ENCODE measurements at regions not wholly inside any gene's neighbourhood (a gene's known extent, or its start where the extent isn't known, plus 50 kb on each side); places are given as distances from the start of the nearest gene placed in this dataset.

DNA sequence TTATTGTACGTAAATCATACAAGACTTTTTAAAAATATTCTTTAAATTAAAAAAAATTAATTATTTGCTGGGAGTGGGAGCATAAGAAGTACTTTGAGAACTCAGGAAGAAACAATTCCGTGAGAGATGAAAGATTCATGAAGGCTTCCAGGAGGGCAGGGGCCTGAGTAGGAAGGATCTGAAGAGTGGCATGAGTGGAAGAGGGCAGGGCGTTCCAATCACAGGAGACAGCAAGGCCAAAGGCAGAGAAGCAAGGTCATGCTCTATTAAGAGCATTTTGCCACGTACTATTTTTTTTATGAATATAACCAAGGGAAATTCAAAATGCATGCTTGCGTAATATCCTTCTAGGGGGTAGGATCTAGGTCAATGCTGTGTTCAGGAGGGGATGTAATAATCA lies 265.5 kb downstream of the ZNF608 start:
- Histone ChIP-seq H3K4me1 (ENCODE audit: insufficient read depth, low read length, poor library complexity, severe bottlenecking) (no peaks in the 10 kb centered on the region), H3K9me3 (ENCODE audit: low read depth, low read length, poor library complexity, severe bottlenecking) (no peaks in the 10 kb centered on the region), H3K36me3 (ENCODE audit: insufficient read depth, low read length, poor library complexity, severe bottlenecking) (no peaks in the 10 kb centered on the region), H3K27me3 (replicated peaks; ENCODE audit: insufficient read depth, low read depth, low read length, poor library complexity) (no peaks in the 10 kb centered on the region), H3K27ac (ENCODE audit: low read depth, low read length, poor library complexity, severe bottlenecking) (no peak overlapping the region), H3K4me3 (ENCODE audit: low read depth, low read length, poor library complexity, severe bottlenecking) (no peak overlapping the region)
- TF ChIP-seq, protein P1, sequence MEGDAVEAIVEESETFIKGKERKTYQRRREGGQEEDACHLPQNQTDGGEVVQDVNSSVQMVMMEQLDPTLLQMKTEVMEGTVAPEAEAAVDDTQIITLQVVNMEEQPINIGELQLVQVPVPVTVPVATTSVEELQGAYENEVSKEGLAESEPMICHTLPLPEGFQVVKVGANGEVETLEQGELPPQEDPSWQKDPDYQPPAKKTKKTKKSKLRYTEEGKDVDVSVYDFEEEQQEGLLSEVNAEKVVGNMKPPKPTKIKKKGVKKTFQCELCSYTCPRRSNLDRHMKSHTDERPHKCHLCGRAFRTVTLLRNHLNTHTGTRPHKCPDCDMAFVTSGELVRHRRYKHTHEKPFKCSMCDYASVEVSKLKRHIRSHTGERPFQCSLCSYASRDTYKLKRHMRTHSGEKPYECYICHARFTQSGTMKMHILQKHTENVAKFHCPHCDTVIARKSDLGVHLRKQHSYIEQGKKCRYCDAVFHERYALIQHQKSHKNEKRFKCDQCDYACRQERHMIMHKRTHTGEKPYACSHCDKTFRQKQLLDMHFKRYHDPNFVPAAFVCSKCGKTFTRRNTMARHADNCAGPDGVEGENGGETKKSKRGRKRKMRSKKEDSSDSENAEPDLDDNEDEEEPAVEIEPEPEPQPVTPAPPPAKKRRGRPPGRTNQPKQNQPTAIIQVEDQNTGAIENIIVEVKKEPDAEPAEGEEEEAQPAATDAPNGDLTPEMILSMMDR (conservative IDR thresholded peaks at IDR 0.05; ENCODE audit: low read depth, low read length), result no peak
- no peak for TF ChIP-seq EZH2 (IDR thresholded peaks at IDR 0.05; ENCODE audit: borderline replicate concordance, low read depth, low read length, poor library complexity, severe bottlenecking)
- BruUV-seq (replicated peaks), result no TSS peak
- no peak for DNase-seq (ENCODE audit: low spot score)
- POLR2A ChIA-PET (ENCODE audit: low non-redundant PET), result no interaction called here
- intact Hi-C loops (cut with micrococcal nuclease; ENCODE audit: unreplicated experiment), result no loop called here
- CTCF ChIA-PET, result no interaction called here

DNA sequence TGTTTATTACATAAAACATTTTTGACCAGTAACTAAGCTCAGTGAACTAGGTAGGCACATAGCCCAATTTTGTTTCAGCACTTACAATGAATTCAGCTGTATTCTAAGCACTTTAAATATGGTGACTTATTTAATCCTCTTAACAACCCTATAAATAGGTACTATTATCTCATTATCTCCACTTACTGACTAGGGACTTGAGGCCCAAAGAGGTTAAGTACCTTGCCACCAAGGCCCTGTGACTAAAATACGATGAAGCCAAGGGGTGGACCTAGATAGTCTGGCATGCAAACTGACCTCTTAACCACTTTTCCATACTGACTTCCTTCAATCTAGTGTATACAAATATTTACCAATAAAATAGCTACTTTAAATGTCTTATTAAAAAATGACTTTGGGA lies 266.4 kb downstream of the ZNF608 start:
- TF ChIP-seq EZH2 (IDR thresholded peaks at IDR 0.05; ENCODE audit: borderline replicate concordance, low read depth, low read length, poor library complexity, severe bottlenecking), result no peak
- TF ChIP-seq, protein P1 (conservative IDR thresholded peaks at IDR 0.05; ENCODE audit: low read depth, low read length), result no peak
- Histone ChIP-seq H3K36me3 (ENCODE audit: insufficient read depth, low read length, poor library complexity, severe bottlenecking) (no peaks in the 10 kb centered on the region), H3K27me3 (replicated peaks; ENCODE audit: insufficient read depth, low read depth, low read length, poor library complexity) (no peaks in the 10 kb centered on the region), H3K4me3 (ENCODE audit: low read depth, low read length, poor library complexity, severe bottlenecking) (no peak overlapping the region), H3K4me1 (ENCODE audit: insufficient read depth, low read length, poor library complexity, severe bottlenecking) (no peaks in the 10 kb centered on the region), H3K27ac (ENCODE audit: low read depth, low read length, poor library complexity, severe bottlenecking) (no peak overlapping the region), H3K9me3 (ENCODE audit: low read depth, low read length, poor library complexity, severe bottlenecking) (no peaks in the 10 kb centered on the region)
- ChIA-PET CTCF (no interaction called here), POLR2A (ENCODE audit: low non-redundant PET) (no interaction called here)
- no peak for DNase-seq (ENCODE audit: low spot score)
- no TSS peak for BruUV-seq (replicated peaks)
- intact Hi-C loops (cut with micrococcal nuclease; ENCODE audit: unreplicated experiment), result no loop called here

DNA sequence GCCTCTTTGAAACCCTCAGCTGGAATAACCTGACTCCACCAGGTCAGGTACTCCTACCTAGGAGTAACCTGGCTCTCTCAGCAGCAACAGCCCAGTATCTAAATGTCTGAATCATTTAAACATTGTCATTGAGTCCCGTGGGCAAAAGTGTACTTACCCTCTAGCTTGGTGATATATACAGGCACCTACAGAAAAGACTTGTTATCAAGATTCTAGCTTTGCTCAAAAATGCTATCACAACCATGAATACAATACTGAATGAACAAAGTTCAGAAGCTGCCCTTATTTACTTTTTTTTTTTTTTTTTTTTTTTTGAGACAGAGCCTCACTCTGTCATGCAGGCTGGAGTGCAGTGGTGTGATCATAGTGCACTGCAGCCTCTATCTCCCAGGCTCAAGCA lies 268.2 kb downstream of the ZNF608 start:
- Histone ChIP-seq H3K36me3 (ENCODE audit: insufficient read depth, low read length, poor library complexity, severe bottlenecking) (no peaks in the 10 kb centered on the region), H3K27ac (ENCODE audit: low read depth, low read length, poor library complexity, severe bottlenecking) (no peak overlapping the region), H3K27me3 (replicated peaks; ENCODE audit: insufficient read depth, low read depth, low read length, poor library complexity) (no peaks in the 10 kb centered on the region), H3K4me1 (ENCODE audit: insufficient read depth, low read length, poor library complexity, severe bottlenecking) (no peaks in the 10 kb centered on the region), H3K9me3 (ENCODE audit: low read depth, low read length, poor library complexity, severe bottlenecking) (no peaks in the 10 kb centered on the region), H3K4me3 (ENCODE audit: low read depth, low read length, poor library complexity, severe bottlenecking) (no peak overlapping the region)
- intact Hi-C loops (cut with micrococcal nuclease; ENCODE audit: unreplicated experiment), result no loop called here
- ChIA-PET POLR2A (ENCODE audit: low non-redundant PET) (no interaction called here), CTCF (no interaction called here)
- BruUV-seq (replicated peaks), result no TSS peak
- TF ChIP-seq EZH2 (IDR thresholded peaks at IDR 0.05; ENCODE audit: borderline replicate concordance, low read depth, low read length, poor library complexity, severe bottlenecking), result no peak
- TF ChIP-seq, protein P1 (conservative IDR thresholded peaks at IDR 0.05; ENCODE audit: low read depth, low read length), result no peak
- no peak for DNase-seq (ENCODE audit: low spot score)
